MCF 10A (cell line): ENCODE measurements at regions not wholly inside any gene's neighbourhood (a gene's known extent, or its start where the extent isn't known, plus 50 kb on each side); places are given as distances from the start of the nearest gene placed in this dataset.
"Not testable (repeated sequence)": the region's sequence is repeated elsewhere in the genome, so short reads cannot be mapped to it uniquely, and the experiment has no call there.

Source experiments
- BruUV-seq: library from RNA; stranded (reverse); fragments of 400-500 nt; replicated peaks from 2 replicates; lab custom pipeline; 2021; lab: Mats Ljungman, UMichigan
- CTCF ChIA-PET: fragments of 300-600 bp; sonication (Branson Sonifier 250); formaldehyde crosslinking; extraction: SDS; loops from one replicate; lab custom pipeline; 2021; ENCODE audit warnings: antibody characterized with exemption, inconsistent platforms; lab: Yijun Ruan, JAX
- POLR2A ChIA-PET: fragments of 300-600, 350-650 bp; sonication (Branson Sonifier 250); formaldehyde crosslinking; extraction: SDS; loops from one replicate; lab custom pipeline; 2020; ENCODE audit warnings: antibody characterized with exemption, inconsistent platforms; lab: Yijun Ruan, JAX
- DNase-seq: peaks from one replicate; pipeline ENCODE4 v3.0.0-alpha.2; 2018; ENCODE audit not compliant: unreplicated experiment
- H3K27ac Mint-ChIP-seq: one replicate; pipeline ENCODE4 v1.8.0; 2022; ENCODE audit warnings: mild to moderate bottlenecking, low read depth, mixed read lengths; ENCODE audit not compliant: unreplicated experiment
- H3K27me3 Mint-ChIP-seq: one replicate; pipeline ENCODE4 v1.8.0; 2022; ENCODE audit warnings: mixed read lengths; ENCODE audit not compliant: insufficient read depth, unreplicated experiment
- H3K36me3 Mint-ChIP-seq: one replicate; pipeline ENCODE4 v1.8.0; 2022; ENCODE audit warnings: mild to moderate bottlenecking, moderate library complexity, mixed read lengths; ENCODE audit not compliant: insufficient read depth, unreplicated experiment
- H3K4me1 Mint-ChIP-seq: one replicate; pipeline ENCODE4 v1.8.0; 2022; ENCODE audit warnings: mixed read lengths; ENCODE audit not compliant: insufficient read depth, unreplicated experiment
- H3K4me3 Mint-ChIP-seq: one replicate; pipeline ENCODE4 v1.8.0; 2022; ENCODE audit warnings: mild to moderate bottlenecking, moderate library complexity, mixed read lengths; ENCODE audit not compliant: unreplicated experiment
- H3K9me3 Mint-ChIP-seq: one replicate; pipeline ENCODE4 v1.8.0; 2022; ENCODE audit warnings: mixed read lengths; ENCODE audit not compliant: unreplicated experiment
- intact Hi-C: fragments of 100-400 bp; cut with micrococcal nuclease; formaldehyde crosslinking; loops from 2 replicates; pipeline ENCODE4 v1.14.1; 2022
- TF ChIP-seq, protein P1 (sequence below): fragments of 200-600 bp; IDR thresholded peaks from one replicate; pipeline ENCODE4 v1.8.0; 2022; ENCODE audit warnings: antibody characterized with exemption, mild to moderate bottlenecking; ENCODE audit not compliant: unreplicated experiment

DNA sequence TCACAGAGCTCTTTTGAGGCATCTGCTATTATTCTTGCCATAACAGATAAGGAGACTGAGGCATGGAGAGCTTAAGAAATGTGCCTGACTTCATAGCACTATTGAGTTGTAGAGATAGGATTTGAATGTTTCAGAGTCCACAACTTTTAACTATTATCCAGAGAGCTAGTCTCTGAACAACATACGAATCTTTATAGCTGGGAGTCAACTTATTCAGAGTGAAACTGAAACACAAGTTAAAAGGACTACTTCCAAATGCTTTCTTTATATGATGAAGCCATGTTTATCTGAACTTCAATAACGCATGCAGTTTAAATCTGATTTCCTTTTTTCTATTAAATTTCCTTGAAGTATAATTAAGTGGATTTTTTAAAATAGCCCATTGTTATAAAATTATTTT lies 268.8 kb downstream of the IKZF2 start:
- H3K4me3 Mint-ChIP-seq: no peak overlapping the region
- peaks cover 55% of the 10 kb centered on the region for H3K9me3 Mint-ChIP-seq
- BruUV-seq: no TSS peak
- ChIA-PET POLR2A (interaction anchor here (0.6 kb wide), 1 partner anchor 10 kb away, joined by 3 read pairs; no protein-coding TSS in a partner anchor), CTCF (interaction anchor here (0.5 to 0.6 kb wide), 3 partner anchors 18 to 200 kb away, joined by 3 to 5 read pairs (median 4); no protein-coding TSS in a partner anchor)
- no peak for DNase-seq
- H3K36me3 Mint-ChIP-seq: no peaks in the 10 kb centered on the region
- H3K27ac Mint-ChIP-seq: no peak overlapping the region
- H3K27me3 Mint-ChIP-seq: no peaks in the 10 kb centered on the region
- peaks cover 4% of the 10 kb centered on the region for H3K4me1 Mint-ChIP-seq
- TF ChIP-seq, protein P1, sequence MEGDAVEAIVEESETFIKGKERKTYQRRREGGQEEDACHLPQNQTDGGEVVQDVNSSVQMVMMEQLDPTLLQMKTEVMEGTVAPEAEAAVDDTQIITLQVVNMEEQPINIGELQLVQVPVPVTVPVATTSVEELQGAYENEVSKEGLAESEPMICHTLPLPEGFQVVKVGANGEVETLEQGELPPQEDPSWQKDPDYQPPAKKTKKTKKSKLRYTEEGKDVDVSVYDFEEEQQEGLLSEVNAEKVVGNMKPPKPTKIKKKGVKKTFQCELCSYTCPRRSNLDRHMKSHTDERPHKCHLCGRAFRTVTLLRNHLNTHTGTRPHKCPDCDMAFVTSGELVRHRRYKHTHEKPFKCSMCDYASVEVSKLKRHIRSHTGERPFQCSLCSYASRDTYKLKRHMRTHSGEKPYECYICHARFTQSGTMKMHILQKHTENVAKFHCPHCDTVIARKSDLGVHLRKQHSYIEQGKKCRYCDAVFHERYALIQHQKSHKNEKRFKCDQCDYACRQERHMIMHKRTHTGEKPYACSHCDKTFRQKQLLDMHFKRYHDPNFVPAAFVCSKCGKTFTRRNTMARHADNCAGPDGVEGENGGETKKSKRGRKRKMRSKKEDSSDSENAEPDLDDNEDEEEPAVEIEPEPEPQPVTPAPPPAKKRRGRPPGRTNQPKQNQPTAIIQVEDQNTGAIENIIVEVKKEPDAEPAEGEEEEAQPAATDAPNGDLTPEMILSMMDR: no peak
- intact Hi-C loops: no loop called here

DNA sequence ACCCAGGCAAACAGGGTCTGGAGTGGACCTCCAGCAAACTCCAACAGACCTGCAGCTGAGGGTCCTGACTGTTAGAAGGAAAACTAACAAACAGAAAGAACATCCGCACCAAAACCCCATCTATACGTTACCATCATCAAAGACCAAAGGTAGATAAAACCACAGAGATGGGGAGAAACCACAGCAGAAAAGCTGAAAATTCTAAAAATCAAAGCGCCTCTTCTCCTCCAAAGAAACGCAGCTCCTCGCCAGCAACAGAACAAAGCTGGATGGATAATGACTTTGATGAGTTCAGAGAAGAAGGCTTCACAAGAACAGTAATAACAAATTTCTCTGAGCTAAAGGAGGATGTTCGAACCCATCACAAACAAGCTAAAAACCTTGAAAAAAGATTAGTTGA lies 274.9 kb downstream of the IKZF2 start:
- CTCF ChIA-PET: interaction anchor here (1.5 kb wide), 1 partner anchor 12 kb away, joined by 3 read pairs; no protein-coding TSS in a partner anchor
- BruUV-seq, intact Hi-C loops, H3K27me3 Mint-ChIP-seq, POLR2A ChIA-PET, H3K36me3 Mint-ChIP-seq, DNase-seq, H3K4me3 Mint-ChIP-seq, H3K27ac Mint-ChIP-seq, H3K4me1 Mint-ChIP-seq: not testable (repeated sequence)
- H3K9me3 Mint-ChIP-seq: peaks cover 33% of the 10 kb centered on the region

DNA sequence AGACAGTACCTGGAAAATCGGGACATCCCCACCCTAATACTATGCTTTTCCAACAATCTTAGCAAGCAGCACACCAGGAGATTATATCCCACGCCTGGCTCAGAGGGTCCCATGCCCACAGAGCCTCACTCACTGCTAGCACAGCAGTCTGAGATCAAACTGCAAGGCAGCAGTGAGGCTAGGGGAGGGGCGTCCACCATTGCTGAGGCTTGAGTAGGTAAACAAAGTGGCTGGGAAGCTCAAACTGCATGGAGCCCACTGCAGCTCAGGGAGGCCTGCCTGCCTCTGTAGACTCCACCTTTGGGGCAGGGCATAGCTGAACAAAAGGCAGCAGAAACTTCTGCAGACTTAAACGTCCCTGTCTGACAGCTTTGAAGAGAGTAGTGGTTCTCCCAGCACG lies 275.5 kb downstream of the IKZF2 start:
- BruUV-seq, POLR2A ChIA-PET, H3K4me3 Mint-ChIP-seq, H3K27me3 Mint-ChIP-seq, H3K27ac Mint-ChIP-seq, intact Hi-C loops, DNase-seq, H3K4me1 Mint-ChIP-seq, H3K36me3 Mint-ChIP-seq: not testable (repeated sequence)
- CTCF ChIA-PET: interaction anchor here (0.7 kb wide), 1 partner anchor 255 kb away, joined by 3 read pairs; no protein-coding TSS in a partner anchor
- peaks cover 33% of the 10 kb centered on the region for H3K9me3 Mint-ChIP-seq

DNA sequence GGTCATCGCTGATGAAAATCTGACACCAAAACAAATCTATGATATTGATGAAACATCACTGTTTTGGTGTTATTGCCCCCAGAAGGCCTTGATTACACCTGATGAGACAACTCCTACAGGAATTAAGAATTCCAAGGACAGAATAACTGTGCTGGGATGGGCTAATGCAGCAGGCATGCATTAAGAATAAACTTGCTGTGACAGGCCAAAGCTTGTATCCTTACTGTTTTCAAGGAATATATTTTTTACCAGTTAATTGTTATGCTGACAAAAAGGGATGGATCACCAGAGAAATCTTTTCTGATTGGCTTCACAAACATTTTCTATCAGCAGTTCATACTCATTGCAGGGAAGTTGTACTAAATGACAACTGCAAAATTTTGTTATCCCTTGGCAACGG lies 278.2 kb downstream of the IKZF2 start:
- Mint-ChIP-seq H3K27ac (no peak overlapping the region), H3K9me3 (peaks cover 24% of the 10 kb centered on the region), H3K4me3 (no peak overlapping the region), H3K4me1 (no peaks in the 10 kb centered on the region), H3K27me3 (no peaks in the 10 kb centered on the region), H3K36me3 (peaks cover 4% of the 10 kb centered on the region)
- ChIA-PET CTCF (no interaction called here), POLR2A (no interaction called here)
- BruUV-seq: no TSS peak
- intact Hi-C loops: no loop called here
- DNase-seq: no peak
- TF ChIP-seq, protein P1: no peak

DNA sequence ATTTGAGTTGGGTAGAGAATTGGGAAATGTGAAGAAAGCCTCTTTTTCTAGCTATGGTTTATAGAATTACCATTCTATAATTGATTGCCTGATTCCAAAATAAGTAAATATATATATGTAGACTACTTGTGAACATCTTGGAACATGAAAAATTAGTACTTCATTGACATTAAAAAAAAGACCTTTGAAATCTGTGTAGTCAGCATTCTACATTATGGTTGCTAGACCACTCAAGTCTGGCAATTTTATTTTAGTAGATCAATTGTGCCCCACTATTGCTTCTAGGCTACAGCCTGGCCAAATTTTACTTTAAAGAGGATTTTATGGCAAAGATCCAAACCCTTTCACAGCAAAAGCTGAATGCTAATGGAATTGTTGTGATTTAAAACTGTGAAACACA lies 279.8 kb downstream of the IKZF2 start:
- Mint-ChIP-seq H3K27ac (no peak overlapping the region), H3K4me1 (no peaks in the 10 kb centered on the region), H3K4me3 (no peak overlapping the region), H3K9me3 (peaks cover 17% of the 10 kb centered on the region), H3K27me3 (no peaks in the 10 kb centered on the region), H3K36me3 (peaks cover 4% of the 10 kb centered on the region)
- BruUV-seq: no TSS peak
- intact Hi-C loops: no loop called here
- TF ChIP-seq, protein P1: no peak
- no peak for DNase-seq
- ChIA-PET POLR2A (interaction anchor here (0.7 kb wide), 1 partner anchor 20 kb away, joined by 3 read pairs; no protein-coding TSS in a partner anchor), CTCF (interaction anchor here (1.2 kb wide), 1 partner anchor 21 kb away, joined by 6 read pairs; no protein-coding TSS in a partner anchor)
